H9 (cell line): ENCODE measurements at regions not wholly inside any gene's neighbourhood (a gene's known extent, or its start where the extent isn't known, plus 50 kb on each side); places are given as distances from the start of the nearest gene placed in this dataset.
"Not testable (repeated sequence)": the region's sequence is repeated elsewhere in the genome, so short reads cannot be mapped to it uniquely, and the experiment has no call there.

Experiments
- DNase-seq: peaks from one replicate; pipeline ENCODE4 v3.0.0-alpha.2; 2017
- H2AFZ ChIP-seq: one replicate; pipeline ENCODE4 v1.6.1; 2013; ENCODE audit warnings: mild to moderate bottlenecking, low read length, control low read depth, moderate library complexity
- H2AK5ac ChIP-seq: 2 replicates; pipeline ENCODE4 v1.6.1; 2013; ENCODE audit warnings: low read length, control low read depth, mixed read lengths; ENCODE audit not compliant: insufficient read length
- H2BK120ac ChIP-seq: one replicate; pipeline ENCODE4 v1.6.1; 2013; ENCODE audit warnings: low read depth, mild to moderate bottlenecking, low read length, control low read depth, inconsistent platforms; ENCODE audit not compliant: poor library complexity, severe bottlenecking
- H2BK12ac ChIP-seq: 2 replicates; pipeline ENCODE4 v1.6.1; 2013; ENCODE audit warnings: low read length, control low read depth, mixed read lengths, low read depth; ENCODE audit not compliant: insufficient read length
- H2BK15ac ChIP-seq: 2 replicates; pipeline ENCODE4 v1.6.1; 2013; ENCODE audit warnings: low read depth, low read length, control low read depth
- H2BK20ac ChIP-seq: one replicate; pipeline ENCODE4 v1.6.1; 2013; ENCODE audit warnings: low read depth, mild to moderate bottlenecking, low read length, control low read depth, inconsistent platforms; ENCODE audit not compliant: poor library complexity, severe bottlenecking
- H2BK5ac ChIP-seq: 2 replicates; pipeline ENCODE4 v1.6.1; 2013; ENCODE audit warnings: low read length, control low read depth, mixed read lengths; ENCODE audit not compliant: insufficient read length
- H3K14ac ChIP-seq: 2 replicates; pipeline ENCODE4 v1.6.1; 2013; ENCODE audit warnings: low read length, control low read depth; ENCODE audit not compliant: insufficient read depth
- H3K18ac ChIP-seq: 2 replicates; pipeline ENCODE4 v1.6.1; 2013; ENCODE audit warnings: low read depth, mild to moderate bottlenecking, mixed read lengths, low read length, control low read depth; ENCODE audit not compliant: insufficient read length
- H3K23ac ChIP-seq: 2 replicates; pipeline ENCODE4 v1.6.1; 2013; ENCODE audit warnings: low read length, control low read depth, mixed read lengths, low read depth; ENCODE audit not compliant: insufficient read length
- H3K23me2 ChIP-seq: 2 replicates; pipeline ENCODE4 v1.6.1; 2013; ENCODE audit warnings: low read depth, mild to moderate bottlenecking, mixed read lengths, low read length, control low read depth; ENCODE audit not compliant: insufficient read length, poor library complexity, severe bottlenecking
- H3K27ac ChIP-seq: 2 replicates; pipeline ENCODE4 v1.5.1; 2013; ENCODE audit warnings: low read length, control low read depth, mixed read lengths, low read depth; ENCODE audit not compliant: insufficient read length
- H3K27me3 ChIP-seq: 2 replicates; pipeline ENCODE4 v1.6.1; 2013; ENCODE audit warnings: low read length, control low read depth, inconsistent platforms; ENCODE audit not compliant: insufficient read depth
- H3K4ac ChIP-seq: 2 replicates; pipeline ENCODE4 v1.6.1; 2013; ENCODE audit warnings: low read depth, mild to moderate bottlenecking, control low read depth, inconsistent platforms, low read length, moderate library complexity
- H3K4me1 ChIP-seq: 2 replicates; pipeline ENCODE4 v1.6.1; 2013; ENCODE audit warnings: low read length, control low read depth, inconsistent platforms; ENCODE audit not compliant: insufficient read depth
- H3K4me2 ChIP-seq: 2 replicates; pipeline ENCODE4 v1.6.1; 2013; ENCODE audit warnings: low read length, control low read depth, mixed read lengths; ENCODE audit not compliant: insufficient read length, insufficient read depth
- H3K56ac ChIP-seq: 2 replicates; pipeline ENCODE4 v1.6.1; 2013; ENCODE audit warnings: low read depth, mild to moderate bottlenecking, mixed read lengths, low read length, control low read depth; ENCODE audit not compliant: insufficient read length
- H3K79me1 ChIP-seq: 2 replicates; pipeline ENCODE4 v1.6.1; 2013; ENCODE audit warnings: low read depth, mild to moderate bottlenecking, moderate library complexity, low read length, control low read depth, inconsistent platforms; ENCODE audit not compliant: insufficient read depth, poor library complexity, severe bottlenecking
- H3K79me2 ChIP-seq: 2 replicates; pipeline ENCODE4 v1.6.1; 2013; ENCODE audit warnings: low read length, control low read depth, inconsistent platforms; ENCODE audit not compliant: insufficient read depth
- H3K9ac ChIP-seq: 2 replicates; pipeline ENCODE4 v1.6.1; 2013; ENCODE audit warnings: low read length, control low read depth, mixed read lengths; ENCODE audit not compliant: insufficient read length; ENCODE audit errors: extremely low read depth
- H3K9me3 ChIP-seq: one replicate; pipeline ENCODE4 v1.6.1; 2013; ENCODE audit warnings: low read depth, low read length, inconsistent platforms; ENCODE audit not compliant: control insufficient read depth
- H3T11ph ChIP-seq: one replicate; pipeline ENCODE4 v1.6.1; 2013; ENCODE audit warnings: mild to moderate bottlenecking, low read length, control low read depth, inconsistent platforms
- H4K20me1 ChIP-seq: one replicate; pipeline ENCODE4 v1.6.1; 2013; ENCODE audit not compliant: control insufficient read depth, insufficient read length, insufficient read depth
- H4K5ac ChIP-seq: 2 replicates; pipeline ENCODE4 v1.6.1; 2013; ENCODE audit warnings: low read depth, mild to moderate bottlenecking, mixed read lengths, low read length, control low read depth; ENCODE audit not compliant: insufficient read length
- H4K8ac ChIP-seq: replicated peaks from 2 replicates; pipeline ENCODE4 v1.6.1; 2013; ENCODE audit warnings: low read length, control low read depth, mixed read lengths, low read depth; ENCODE audit not compliant: insufficient read length
- H4K91ac ChIP-seq: 2 replicates; pipeline ENCODE4 v1.6.1; 2013; ENCODE audit warnings: low read depth, mild to moderate bottlenecking, moderate library complexity, mixed read lengths, low read length, control low read depth; ENCODE audit not compliant: insufficient read length
- H3K27ac Mint-ChIP-seq, 3 experiments: 2 replicates in 2 of 3; 3 replicates in 1 of 3; pipeline ENCODE4 v1.8.0; 2020 to 2021; ENCODE audit warnings: mixed read lengths in 3 of 3, mild to moderate bottlenecking in 1 of 3, moderate library complexity in 1 of 3
- H3K27me3 Mint-ChIP-seq: 2 replicates; pipeline ENCODE4 v1.8.0; 2021; ENCODE audit warnings: low read depth, mild to moderate bottlenecking, moderate library complexity, mixed read lengths
- H3K36me3 Mint-ChIP-seq, 3 experiments: 2 replicates in 2 of 3; 3 replicates in 1 of 3; pipeline ENCODE4 v1.8.0; 2020 to 2021; ENCODE audit warnings: low read depth in 3 of 3, mixed read lengths in 3 of 3; ENCODE audit not compliant: insufficient read depth in 1 of 3
- H3K4me1 Mint-ChIP-seq, 2 experiments: 2 replicates each; pipeline ENCODE4 v1.8.0; 2020; ENCODE audit warnings: mixed read lengths in 2 of 2
- H3K4me3 Mint-ChIP-seq, 2 experiments: 2 replicates in 1 of 2; 3 replicates in 1 of 2; pipeline ENCODE4 v1.8.0; 2020 to 2021; ENCODE audit warnings: mild to moderate bottlenecking in 2 of 2, mixed read lengths in 2 of 2, moderate library complexity in 1 of 2
- H3K9me3 Mint-ChIP-seq, 2 experiments: 2 replicates in 1 of 2; 3 replicates in 1 of 2; pipeline ENCODE4 v1.8.0; 2020; ENCODE audit warnings: mild to moderate bottlenecking in 2 of 2, mixed read lengths in 2 of 2, moderate library complexity in 1 of 2
- WGBS: extraction: QIAGEN DNeasy Blood & Tissue Kit; methylation state at CpG from one replicate; pipeline ENCODE4 v1.1.7; 2013; ENCODE audit warnings: missing lambda C conversion rate, low lambda C conversion rate, mixed read lengths; ENCODE audit not compliant: insufficient read length; ENCODE audit errors: extremely low coverage; 5-methylcytosine and 5-hydroxymethylcytosine counted together

GRCh38 chr3:195642311-195642710 lies 58.6 kb upstream of the APOD start:
- not testable (repeated sequence) for H3K4ac ChIP-seq, DNase-seq, H3K18ac ChIP-seq, H3K23ac ChIP-seq, H3K79me1 ChIP-seq, H3K4me3 Mint-ChIP-seq, H3K27me3 ChIP-seq, H3K23me2 ChIP-seq, H4K5ac ChIP-seq, H4K8ac ChIP-seq, H3K27me3 Mint-ChIP-seq, H2BK12ac ChIP-seq, H3K4me2 ChIP-seq, H2AFZ ChIP-seq, H4K91ac ChIP-seq, H3K4me1 Mint-ChIP-seq, H2BK20ac ChIP-seq, H3K14ac ChIP-seq, H4K20me1 ChIP-seq, H2AK5ac ChIP-seq, H3K9ac ChIP-seq, H3K56ac ChIP-seq, H2BK15ac ChIP-seq, H3K4me1 ChIP-seq, H3K27ac ChIP-seq, H2BK120ac ChIP-seq, H3K79me2 ChIP-seq, H3K9me3 ChIP-seq, H2BK5ac ChIP-seq, H3T11ph ChIP-seq
- H3K27ac Mint-ChIP-seq, result peak overlapping the region in 1 of 3 experiments; percentile 10; a peak in 1 of 7 replicates
- peaks cover 26 to 32% of the 10 kb centered on the region in 2 experiments for H3K9me3 Mint-ChIP-seq
- H3K36me3 Mint-ChIP-seq, result peaks cover 30 to 38% (median 37%) of the 10 kb centered on the region in 3 experiments
- WGBS, result no CpG with 5 or more reads among the region's 15 CpGs

GRCh38 chr3:195638456-195638855 lies 54.7 kb upstream of the APOD start:
- not testable (repeated sequence) for H3T11ph ChIP-seq, H3K23me2 ChIP-seq, H3K14ac ChIP-seq, H3K4ac ChIP-seq, DNase-seq, H3K4me2 ChIP-seq, H4K8ac ChIP-seq, H3K4me1 ChIP-seq, H3K9me3 ChIP-seq, H4K20me1 ChIP-seq, H3K79me2 ChIP-seq, H3K27ac Mint-ChIP-seq, H4K5ac ChIP-seq, H2BK5ac ChIP-seq, H4K91ac ChIP-seq, H3K4me1 Mint-ChIP-seq, H2BK20ac ChIP-seq, H3K56ac ChIP-seq, H3K27me3 ChIP-seq, H3K4me3 Mint-ChIP-seq, H3K9ac ChIP-seq, H3K18ac ChIP-seq, H3K27me3 Mint-ChIP-seq, H2AK5ac ChIP-seq, H2BK12ac ChIP-seq, H2BK120ac ChIP-seq, H3K79me1 ChIP-seq, H2AFZ ChIP-seq, H3K23ac ChIP-seq, H3K27ac ChIP-seq, H3K9me3 Mint-ChIP-seq, H2BK15ac ChIP-seq
- H3K36me3 Mint-ChIP-seq, result peaks cover 8 to 16% (median 13%) of the 10 kb centered on the region in 3 experiments; a peak in 5 of 7 replicates
- no CpG with 5 or more reads among the region's 10 CpGs for whole genome bisulfite sequencing
